Lower leg skin (tissue), 4 donors: ENCODE measurements at regions not wholly inside any gene's neighbourhood (a gene's known extent, or its start where the extent isn't known, plus 50 kb on each side); places are given as distances from the start of the nearest gene placed in this dataset.
A peak's percentile ranks its signal among the peaks of the same experiment; 100 is the strongest.

Source experiments
- DNase-seq, 2 donors: peaks; one replicate each; pipeline ENCODE4 v3.0.0-alpha.2; 2019; ENCODE audit warnings: low spot score in 2 of 2
- H3K4me3 ChIP-seq: fragments of 200-600 bp; sonication (generic); 2 replicates; pipeline ENCODE4 v1.5.1; 2017; ENCODE audit warnings: mild to moderate bottlenecking, low read depth; ENCODE audit not compliant: poor library complexity, severe bottlenecking
- CTCF ChIP-seq, 3 donors: fragments of 450-650 bp; IDR thresholded peaks; one replicate each; pipeline ENCODE4 v1.5.1; 2016; ENCODE audit warnings: antibody characterized with exemption in 3 of 3, mild to moderate bottlenecking in 3 of 3, moderate library complexity in 2 of 3
- POLR2A ChIP-seq, 2 donors: fragments of 450-650 bp; IDR thresholded peaks; one replicate each; pipeline ENCODE4 v1.6.1; 2016 to 2017; ENCODE audit warnings: antibody characterized with exemption in 2 of 2, mild to moderate bottlenecking in 1 of 2, moderate library complexity in 1 of 2
- WGBS, 2 donors: methylation state at CpG; one replicate each; pipeline ENCODE4 v1.1.5; 2018; 5-methylcytosine and 5-hydroxymethylcytosine counted together
- intact Hi-C: fragments of 100-400 bp; cut with DNase I; formaldehyde crosslinking; loops from one replicate; pipeline ENCODE4 v1.15.0; 2023; ENCODE audit warnings: low total_unique reads

DNA sequence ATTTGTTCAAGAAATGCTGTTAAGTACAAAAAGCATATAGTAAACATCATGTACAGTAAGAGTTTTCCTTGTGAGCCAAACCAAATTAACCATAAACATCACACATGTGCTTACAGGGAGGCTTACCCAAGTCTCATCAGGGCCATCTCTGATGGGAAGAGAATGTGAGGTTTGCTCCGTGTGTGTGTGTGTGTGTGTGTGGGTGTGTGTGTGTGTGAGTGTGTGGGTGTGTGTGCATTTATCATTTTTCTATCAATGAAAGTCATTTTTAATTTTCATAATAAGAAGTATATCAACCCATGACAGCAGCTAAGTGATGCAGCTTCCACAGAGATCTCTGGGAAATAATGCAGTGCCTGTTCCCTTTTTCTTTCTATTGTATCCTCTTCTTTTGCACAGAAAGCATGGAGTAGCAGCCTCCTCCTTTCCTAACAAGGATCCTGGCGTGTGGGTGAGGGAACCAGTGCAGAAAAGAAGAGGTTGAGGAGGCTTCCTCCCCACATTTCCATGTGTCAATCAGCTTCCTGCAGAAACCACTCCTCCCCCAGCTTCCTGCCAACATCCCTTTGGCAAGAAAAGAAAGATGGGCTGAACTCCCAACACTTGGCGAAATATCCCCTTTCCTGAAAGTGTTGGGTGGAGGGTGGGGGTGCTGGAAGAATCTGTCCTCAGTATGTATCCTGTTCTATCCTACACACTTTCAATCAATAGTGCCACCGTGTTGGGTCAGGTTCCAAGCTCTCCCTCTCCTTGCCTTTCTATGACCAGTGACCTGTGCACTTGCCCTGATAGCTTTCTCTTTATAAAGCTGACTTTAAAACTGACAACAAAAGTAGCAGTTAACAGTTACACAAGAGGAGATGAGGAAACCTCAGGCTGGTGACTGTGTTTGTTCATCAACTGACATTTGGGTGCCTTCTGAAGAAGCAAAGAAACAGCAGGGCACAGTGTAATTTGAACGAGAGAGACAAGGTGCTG is 251.8 kb upstream of the CITED2 start:
- DNase-seq: peak in 1 of 2 donors; percentile 23
- WGBS, 2 donors: 35 to 36% methylated on average over 5 of the region's 5 CpGs
- TF ChIP-seq POLR2A (IDR thresholded peaks at IDR 0.05): no peak
- no peak for TF ChIP-seq CTCF (IDR thresholded peaks at IDR 0.05)
- intact Hi-C loops: no loop called here
- H3K4me3 ChIP-seq: no peak overlapping the region

GRCh38 chr6:139625081-139625939 is 250.9 kb upstream of the CITED2 start:
- WGBS, 2 donors: 82 to 83% methylated on average over 6 of the region's 6 CpGs
- no peak overlapping the region for H3K4me3 ChIP-seq

DNA sequence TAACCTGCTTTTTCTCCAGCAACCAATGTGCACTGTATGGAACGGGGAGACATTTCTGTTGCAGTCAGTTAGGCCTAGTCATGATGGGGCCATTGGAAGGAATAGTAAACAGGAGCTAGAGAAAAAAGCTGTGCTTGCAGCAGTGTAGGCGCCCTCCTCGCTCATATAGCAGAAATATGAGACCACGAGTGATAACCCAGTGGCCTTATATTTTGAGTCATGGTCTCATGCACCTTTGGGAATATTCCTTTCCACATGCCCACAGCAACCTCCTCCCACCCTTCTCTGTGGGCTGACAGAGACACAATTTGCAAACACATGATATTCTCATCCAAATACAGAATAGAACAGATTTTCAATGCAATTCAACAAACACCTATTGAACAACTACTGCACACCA is 248.9 kb upstream of the CITED2 start:
- intact Hi-C loops: no loop called here
- WGBS, 2 donors: 96 to 98% methylated on average over 4 of the region's 4 CpGs
- TF ChIP-seq POLR2A (IDR thresholded peaks at IDR 0.05): no peak
- H3K4me3 ChIP-seq: no peak overlapping the region
- no peak for DNase-seq

More at GRCh38 chr6:139625081-139625939, 250.9 kb upstream of the CITED2 start:
- no peak for DNase-seq
- intact Hi-C loops: no loop called here
- TF ChIP-seq POLR2A (IDR thresholded peaks at IDR 0.05) (no peak), CTCF (IDR thresholded peaks at IDR 0.05) (no peak)

- WGBS, 2 donors: 91 to 97% methylated on average over 1 of the region's 1 CpG
- intact Hi-C loops: no loop called here
- no peak for DNase-seq
- TF ChIP-seq CTCF (IDR thresholded peaks at IDR 0.05) (no peak), POLR2A (IDR thresholded peaks at IDR 0.05) (no peak)
- no peak overlapping the region for H3K4me3 ChIP-seq
These were observed 239.0 kb upstream of the CITED2 start for GRCh38 chr6:139613496-139613895.

DNA sequence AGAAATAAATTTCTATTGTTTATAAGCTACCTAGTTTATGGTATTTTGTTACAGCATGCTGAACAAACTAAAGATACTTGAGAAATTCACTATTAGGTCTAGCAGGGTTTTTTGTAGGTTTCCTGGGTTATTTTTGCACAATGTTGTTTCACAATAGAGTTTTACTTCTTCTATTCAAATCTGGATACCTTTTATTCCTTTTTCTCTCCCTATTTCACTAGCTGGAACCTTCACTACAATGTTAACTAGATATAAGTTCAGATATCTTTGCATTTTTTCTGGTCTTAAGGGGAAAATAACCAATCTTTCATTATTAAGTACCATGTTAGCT is 237.7 kb upstream of the CITED2 start:
- DNase-seq: no peak
- TF ChIP-seq POLR2A (IDR thresholded peaks at IDR 0.05) (no peak), CTCF (IDR thresholded peaks at IDR 0.05) (no peak)
- intact Hi-C loops: no loop called here
- no peak overlapping the region for H3K4me3 ChIP-seq
